HepG2 (cell line): ENCODE measurements at regions not wholly inside any gene's neighbourhood (a gene's known extent, or its start where the extent isn't known, plus 50 kb on each side); places are given as distances from the start of the nearest gene placed in this dataset.
A peak's percentile ranks its signal among the peaks of the same experiment; 100 is the strongest.

Experiments
- ATAC-seq: fragments of 200-7000 bp; cut with Tn5 transposase; 3 replicates; pipeline ENCODE4 v1.9.1; 2020; ENCODE audit warnings: mild to moderate bottlenecking, moderate library complexity
- BruUV-seq: library from RNA; stranded (reverse); fragments of 400-500 nt; replicated peaks from 2 replicates; lab custom pipeline; 2021; lab: Mats Ljungman, UMichigan
- CTCF ChIA-PET: fragments of 300-600 bp; formaldehyde crosslinking; extraction: SDS; loops from one replicate; lab custom pipeline; 2021; ENCODE audit warnings: low total read pairs, inconsistent platforms, low intra/inter-chr PET ratio; lab: Yijun Ruan, JAX
- POLR2A ChIA-PET: fragments of 350-600 bp; sonication (Branson Sonifier 250); formaldehyde crosslinking; loops from one replicate; lab custom pipeline; 2020; ENCODE audit warnings: antibody characterized with exemption, inconsistent platforms; lab: Yijun Ruan, JAX
- DNase-seq: peaks from one replicate; pipeline ENCODE4 v3.0.0-alpha.2; 2015; ENCODE audit warnings: low spot score
- FAIRE-seq: peaks from 3 replicates; lab custom pipeline; 2011; peaks lifted over from hg19 to GRCh38; lab: Jason Lieb, UNC
- H2AFZ ChIP-seq: one replicate; pipeline ENCODE4 v1.6.1; 2011; ENCODE audit warnings: low read length, inconsistent platforms
- H3K27ac ChIP-seq: fragments of 300-600 bp; 3 replicates; pipeline ENCODE4 v1.8.0; 2011; ENCODE audit warnings: mixed run types, mild to moderate bottlenecking, mixed read lengths, low read length, inconsistent platforms; ENCODE audit not compliant: insufficient read depth; ENCODE audit errors: extremely low read length
- H3K27me3 ChIP-seq, 2 experiments: fragments of 200-600 bp in 1 of 2; 2 replicates in 1 of 2; 3 replicates in 1 of 2; pipeline versions ENCODE4 v1.6.0 to v1.8.0; 2011; ENCODE audit warnings: low read length in 2 of 2, mild to moderate bottlenecking in 2 of 2, moderate library complexity in 2 of 2, inconsistent platforms in 1 of 2; ENCODE audit not compliant: insufficient read depth in 2 of 2, control insufficient read depth in 1 of 2
- H3K36me3 ChIP-seq, 2 experiments: fragments of 200-600 bp in 1 of 2; replicated peaks in 1 of 2; 2 replicates in 1 of 2; 3 replicates in 1 of 2; pipeline versions ENCODE4 v1.5.1 to v1.8.0; 2011; ENCODE audit warnings: low read length in 2 of 2, inconsistent platforms in 1 of 2; ENCODE audit not compliant: insufficient read depth in 2 of 2, control insufficient read depth in 1 of 2
- H3K4me1 ChIP-seq: 2 replicates; pipeline ENCODE4 v1.5.1; 2012; ENCODE audit warnings: low read length, inconsistent platforms; ENCODE audit not compliant: insufficient read depth
- H3K4me2 ChIP-seq: 2 replicates; pipeline ENCODE4 v1.6.0; 2011; ENCODE audit warnings: low read depth, low read length, inconsistent platforms
- H3K4me3 ChIP-seq, 3 experiments: fragments of 200-600 bp in 1 of 3; sonication (generic), shearing (Covaris generic) in 1 of 3; replicated peaks in 1 of 3; 2 replicates each; pipeline ENCODE4 v1.5.1; 2011 to 2016; ENCODE audit warnings: low read length in 3 of 3, inconsistent platforms in 2 of 3, low read depth in 2 of 3, mild to moderate bottlenecking in 2 of 3, control low read depth in 1 of 3, mixed read lengths in 1 of 3; ENCODE audit not compliant: insufficient read depth in 1 of 3
- H3K79me2 ChIP-seq: one replicate; pipeline ENCODE4 v1.6.1; 2011; ENCODE audit warnings: low read length, inconsistent platforms; ENCODE audit not compliant: insufficient read depth
- H3K9ac ChIP-seq: 2 replicates; pipeline ENCODE4 v1.6.0; 2011; ENCODE audit warnings: mild to moderate bottlenecking, low read depth, low read length, inconsistent platforms; ENCODE audit not compliant: insufficient read depth
- H3K9me3 ChIP-seq: 2 replicates; pipeline ENCODE4 v1.5.1; 2012; ENCODE audit warnings: mild to moderate bottlenecking, low read length
- H4K20me1 ChIP-seq: 2 replicates; pipeline ENCODE4 v1.6.0; 2011; ENCODE audit warnings: inconsistent platforms, mild to moderate bottlenecking, low read length, moderate library complexity; ENCODE audit not compliant: insufficient read depth
- PRDM15 ChIP-seq: sonication (generic); formaldehyde crosslinking; IDR thresholded peaks from 2 replicates; pipeline ENCODE4 v1.4.0; 2020; ENCODE audit warnings: missing genetic modification reagents
- STAT6 ChIP-seq: sonication (generic); formaldehyde crosslinking; IDR thresholded peaks from 2 replicates; pipeline ENCODE4 v1.4.0; 2020; ENCODE audit warnings: missing genetic modification reagents, mild to moderate bottlenecking, borderline replicate concordance
- WGBS: methylation state at CpG from one replicate; pipeline ENCODE4 v1.1.6; 2017; ENCODE audit warnings: low lambda C conversion rate; 5-methylcytosine and 5-hydroxymethylcytosine counted together
- in situ Hi-C: cut with HindIII; loops from 2 replicates; pipeline ENCODE4 v1.10.0; 2017; ENCODE audit warnings: low pct_unique_long_range_greater_than_20kb; ENCODE audit not compliant: extremely low pct_ligation_motif_present
- intact Hi-C: fragments of 100-400 bp; cut with micrococcal nuclease; formaldehyde crosslinking; loops from one replicate; pipeline ENCODE4 v1.10.0; 2022; ENCODE audit not compliant: unreplicated experiment

- WGBS = 74% methylated on average over 2 of the region's 2 CpGs
- no peaks in the 10 kb centered on the region for H3K9me3 ChIP-seq
- no peaks in the 10 kb centered on the region for H4K20me1 ChIP-seq
- peaks cover 0 to 47% of the 10 kb centered on the region in 2 experiments; a peak in 4 of 5 replicates for H3K27me3 ChIP-seq
- CTCF ChIA-PET = no interaction called here
- no peak overlapping the region for H2AFZ ChIP-seq
- FAIRE-seq (no peak), ATAC-seq (no peak), DNase-seq (no peak)
- intact Hi-C loops (no loop called here), in situ Hi-C loops (no loop called here)
- peaks cover 16% of the 10 kb centered on the region for H3K4me1 ChIP-seq
- no peak overlapping the region for H3K4me2 ChIP-seq
- no peak overlapping the region for H3K4me3 ChIP-seq
- no TSS peak for BruUV-seq
- no peaks in the 10 kb centered on the region for H3K36me3 ChIP-seq
- H3K79me2 ChIP-seq = no peaks in the 10 kb centered on the region
- H3K9ac ChIP-seq = no peak overlapping the region
- TF ChIP-seq STAT6 (CRISPR knock-in tag) = no peak
- TF ChIP-seq PRDM15 (CRISPR knock-in tag) = peak; percentile 78
- H3K27ac ChIP-seq = no peak overlapping the region
- POLR2A ChIA-PET = no interaction called here
These were observed 88.1 kb downstream of the THNSL2 start for GRCh38 chr2:88258208-88258607.
